Hepatocyte (in vitro differentiated cells): ENCODE measurements at regions not wholly inside any gene's neighbourhood (a gene's known extent, or its start where the extent isn't known, plus 50 kb on each side); places are given as distances from the start of the nearest gene placed in this dataset.

ENCODE experiments used
- DNase-seq: peaks from one replicate; pipeline ENCODE4 v3.0.0-alpha.2; 2016; ENCODE audit warnings: low spot score
- H2AFZ ChIP-seq: fragments of 200-600 bp; sonication (generic); 2 replicates; pipeline ENCODE4 v1.6.0; 2016; ENCODE audit warnings: antibody characterized with exemption, mild to moderate bottlenecking
- H3K27ac ChIP-seq: fragments of 200-600 bp; sonication (generic); 2 replicates; pipeline ENCODE4 v1.5.1; 2016; ENCODE audit warnings: mild to moderate bottlenecking
- H3K27me3 ChIP-seq: fragments of 200-600 bp; sonication (generic); 2 replicates; pipeline ENCODE4 v1.6.1; 2016
- H3K36me3 ChIP-seq: fragments of 200-600 bp; sonication (generic); replicated peaks from 2 replicates; pipeline ENCODE4 v1.5.1; 2016; ENCODE audit warnings: low read depth; ENCODE audit not compliant: insufficient read depth
- H3K4me1 ChIP-seq: fragments of 200-600 bp; sonication (generic); 2 replicates; pipeline ENCODE4 v1.5.1; 2016; ENCODE audit warnings: mild to moderate bottlenecking, moderate library complexity; ENCODE audit not compliant: insufficient read depth
- H3K4me2 ChIP-seq: fragments of 200-600 bp; sonication (generic); 2 replicates; pipeline ENCODE4 v1.6.0; 2016
- H3K4me3 ChIP-seq: fragments of 200-600 bp; sonication (generic); 2 replicates; pipeline ENCODE4 v1.5.1; 2016; ENCODE audit warnings: mild to moderate bottlenecking
- H3K79me2 ChIP-seq: fragments of 200-600 bp; sonication (generic); 2 replicates; pipeline ENCODE4 v1.6.0; 2017; ENCODE audit warnings: mild to moderate bottlenecking
- H3K9me2 ChIP-seq: fragments of 200-600 bp; sonication (generic); replicated peaks from 2 replicates; pipeline ENCODE4 v1.6.0; 2017; ENCODE audit warnings: mild to moderate bottlenecking; ENCODE audit not compliant: insufficient read depth
- H3K9me3 ChIP-seq: fragments of 200-600 bp; sonication (generic); 2 replicates; pipeline ENCODE4 v1.5.1; 2016; ENCODE audit warnings: low read depth, mild to moderate bottlenecking
- H4K20me1 ChIP-seq: fragments of 200-600 bp; sonication (generic); 2 replicates; pipeline ENCODE4 v1.6.0; 2016; ENCODE audit warnings: mild to moderate bottlenecking; ENCODE audit not compliant: insufficient read depth, poor library complexity, severe bottlenecking
- EZH2 ChIP-seq: fragments of 200-600 bp; sonication (generic); IDR thresholded peaks from 2 replicates; pipeline ENCODE4 v1.6.1; 2016; ENCODE audit warnings: antibody characterized with exemption, mild to moderate bottlenecking, borderline replicate concordance
- EZH2phosphoT487 ChIP-seq: fragments of 200-600 bp; sonication (generic); IDR thresholded peaks from one replicate; pipeline ENCODE4 v1.6.1; 2018; ENCODE audit warnings: antibody characterized with exemption, mild to moderate bottlenecking, low read depth, moderate library complexity; ENCODE audit not compliant: unreplicated experiment, severe bottlenecking
- WGBS: methylation state at CpG from one replicate; pipeline ENCODE4 v1.1.6; 2016; ENCODE audit warnings: low lambda C conversion rate; ENCODE audit errors: missing lambda C conversion rate; 5-methylcytosine and 5-hydroxymethylcytosine counted together
- TF ChIP-seq, protein P1 (sequence below): fragments of 200-600 bp; sonication (generic); IDR thresholded peaks from 2 replicates; pipeline ENCODE4 v1.5.1; 2016; ENCODE audit warnings: antibody characterized with exemption, mild to moderate bottlenecking; ENCODE audit not compliant: poor library complexity

GRCh38 chr1:63714482-63714760 lies 59.4 kb upstream of the ROR1 start:
- no peaks in the 10 kb centered on the region for H3K36me3 ChIP-seq
- H3K9me3 ChIP-seq, result no peaks in the 10 kb centered on the region
- no peak for DNase-seq
- TF ChIP-seq, protein P1, sequence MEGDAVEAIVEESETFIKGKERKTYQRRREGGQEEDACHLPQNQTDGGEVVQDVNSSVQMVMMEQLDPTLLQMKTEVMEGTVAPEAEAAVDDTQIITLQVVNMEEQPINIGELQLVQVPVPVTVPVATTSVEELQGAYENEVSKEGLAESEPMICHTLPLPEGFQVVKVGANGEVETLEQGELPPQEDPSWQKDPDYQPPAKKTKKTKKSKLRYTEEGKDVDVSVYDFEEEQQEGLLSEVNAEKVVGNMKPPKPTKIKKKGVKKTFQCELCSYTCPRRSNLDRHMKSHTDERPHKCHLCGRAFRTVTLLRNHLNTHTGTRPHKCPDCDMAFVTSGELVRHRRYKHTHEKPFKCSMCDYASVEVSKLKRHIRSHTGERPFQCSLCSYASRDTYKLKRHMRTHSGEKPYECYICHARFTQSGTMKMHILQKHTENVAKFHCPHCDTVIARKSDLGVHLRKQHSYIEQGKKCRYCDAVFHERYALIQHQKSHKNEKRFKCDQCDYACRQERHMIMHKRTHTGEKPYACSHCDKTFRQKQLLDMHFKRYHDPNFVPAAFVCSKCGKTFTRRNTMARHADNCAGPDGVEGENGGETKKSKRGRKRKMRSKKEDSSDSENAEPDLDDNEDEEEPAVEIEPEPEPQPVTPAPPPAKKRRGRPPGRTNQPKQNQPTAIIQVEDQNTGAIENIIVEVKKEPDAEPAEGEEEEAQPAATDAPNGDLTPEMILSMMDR, result no peak
- TF ChIP-seq EZH2phosphoT487 (no peak), EZH2 (no peak)
- H3K4me3 ChIP-seq, result no peak overlapping the region
- peaks cover 22% of the 10 kb centered on the region for H3K4me1 ChIP-seq
- H3K27ac ChIP-seq, result no peak overlapping the region
- H4K20me1 ChIP-seq, result no peaks in the 10 kb centered on the region
- no peaks in the 10 kb centered on the region for H3K9me2 ChIP-seq
- H3K4me2 ChIP-seq, result no peak overlapping the region
- no peaks in the 10 kb centered on the region for H3K79me2 ChIP-seq
- H2AFZ ChIP-seq, result no peak overlapping the region
- H3K27me3 ChIP-seq, result no peaks in the 10 kb centered on the region
- 45% methylated on average over 2 of the region's 2 CpGs for WGBS

DNA sequence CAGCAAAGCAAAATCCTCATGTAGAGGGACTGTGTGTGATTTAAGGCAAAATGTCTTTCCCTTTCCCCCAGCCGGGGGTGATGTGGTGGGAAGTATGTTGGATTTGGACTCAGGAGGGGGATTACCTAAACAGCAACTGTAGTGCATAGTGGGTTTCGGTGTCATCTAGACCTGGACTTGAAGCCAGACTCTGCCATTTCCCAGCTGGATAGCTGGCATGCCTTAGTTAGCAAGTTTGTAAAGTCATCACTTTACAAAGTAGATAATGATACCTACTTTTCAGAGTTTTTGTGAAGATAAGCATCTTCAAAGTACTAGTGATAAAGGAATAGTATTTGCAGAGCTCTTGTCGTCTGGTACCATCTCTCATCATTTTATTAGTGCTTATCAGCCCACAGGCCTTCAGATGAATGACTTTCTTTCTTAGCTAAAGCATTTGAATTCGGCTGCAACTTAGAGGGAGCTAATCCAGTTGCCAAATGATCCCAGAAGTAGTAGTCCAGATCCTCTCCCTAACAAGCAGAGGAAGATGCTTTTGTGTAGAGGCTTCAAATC lies 56.2 kb upstream of the ROR1 start:
- TF ChIP-seq EZH2phosphoT487, result no peak
- TF ChIP-seq, protein P1, result no peak
- no peak for TF ChIP-seq EZH2
- H2AFZ ChIP-seq, result no peak overlapping the region
- no peaks in the 10 kb centered on the region for H3K27me3 ChIP-seq
- 39% methylated on average over 4 of the region's 4 CpGs for WGBS
- H3K4me2 ChIP-seq, result no peak overlapping the region
- no peaks in the 10 kb centered on the region for H3K36me3 ChIP-seq
- H4K20me1 ChIP-seq, result no peaks in the 10 kb centered on the region
- peaks cover 18% of the 10 kb centered on the region for H3K4me1 ChIP-seq
- no peaks in the 10 kb centered on the region for H3K9me2 ChIP-seq
- H3K4me3 ChIP-seq, result no peak overlapping the region
- H3K79me2 ChIP-seq, result no peaks in the 10 kb centered on the region
- no peaks in the 10 kb centered on the region for H3K9me3 ChIP-seq
- peak overlapping the region; percentile 68 for H3K27ac ChIP-seq
- no peak for DNase-seq

GRCh38 chr1:63718541-63718970 lies 55.3 kb upstream of the ROR1 start:
- peak overlapping the region; percentile 57 for H3K4me2 ChIP-seq
- DNase-seq, result no peak
- H3K27ac ChIP-seq, result peak overlapping the region; percentile 68
- peaks cover 23% of the 10 kb centered on the region for H3K4me1 ChIP-seq
- no peak overlapping the region for H2AFZ ChIP-seq
- 58% methylated on average over 4 of the region's 4 CpGs for WGBS
- TF ChIP-seq, protein P1, result no peak
- TF ChIP-seq EZH2, result no peak
- no peak for TF ChIP-seq EZH2phosphoT487
- H3K36me3 ChIP-seq, result no peaks in the 10 kb centered on the region
- no peaks in the 10 kb centered on the region for H3K79me2 ChIP-seq
- H4K20me1 ChIP-seq, result no peaks in the 10 kb centered on the region
- H3K27me3 ChIP-seq, result no peaks in the 10 kb centered on the region
- H3K9me3 ChIP-seq, result no peaks in the 10 kb centered on the region
- H3K4me3 ChIP-seq, result no peak overlapping the region
- no peaks in the 10 kb centered on the region for H3K9me2 ChIP-seq
